HEK293 (cell line): ENCODE measurements at regions not wholly inside any gene's neighbourhood (a gene's known extent, or its start where the extent isn't known, plus 50 kb on each side); places are given as distances from the start of the nearest gene placed in this dataset.

Experiments
- CTCF ChIP-seq: fragments of 450-650 bp; formaldehyde crosslinking; IDR thresholded peaks from 2 replicates; pipeline ENCODE4 v1.5.1; 2016; ENCODE audit warnings: missing biosample characterization, missing genetic modification characterization
- HOXA7 ChIP-seq: sonication (generic); formaldehyde crosslinking; IDR thresholded peaks from 2 replicates; pipeline ENCODE4 v1.8.1; 2022; ENCODE audit warnings: missing genetic modification reagents, borderline replicate concordance
- REST ChIP-seq: fragments of 450-650 bp; formaldehyde crosslinking; IDR thresholded peaks from 2 replicates; pipeline ENCODE4 v1.5.1; 2016; ENCODE audit warnings: missing biosample characterization, missing genetic modification characterization
- ZNF24 ChIP-seq: fragments of 450-650 bp; formaldehyde crosslinking; IDR thresholded peaks from 2 replicates; pipeline ENCODE4 v1.5.1; 2016; ENCODE audit warnings: missing biosample characterization, missing genetic modification characterization
- ZNF274 ChIP-seq, 2 experiments: fragments of 200-500 bp in 1 of 2; fragments of 450-650 bp in 1 of 2; sonication (Bioruptor generic) in 1 of 2; formaldehyde crosslinking in 1 of 2; IDR thresholded peaks; 2 replicates each; pipeline versions ENCODE4 v1.5.1 to v1.6.1; 2014 to 2016; ENCODE audit warnings: borderline replicate concordance in 1 of 2, inconsistent platforms in 1 of 2, low read length in 1 of 2, missing biosample characterization in 1 of 2, missing genetic modification characterization in 1 of 2
- ZNF350 ChIP-seq: fragments of 450-650 bp; formaldehyde crosslinking; IDR thresholded peaks from 2 replicates; pipeline ENCODE4 v1.5.0; 2017; ENCODE audit warnings: missing biosample characterization, mild to moderate bottlenecking, missing genetic modification characterization
- ZNF548 ChIP-seq: fragments of 450-650 bp; formaldehyde crosslinking; IDR thresholded peaks from 2 replicates; pipeline ENCODE4 v1.5.1; 2016; ENCODE audit warnings: missing biosample characterization, missing genetic modification characterization
- ZNF777 ChIP-seq: fragments of 450-650 bp; formaldehyde crosslinking; IDR thresholded peaks from 2 replicates; pipeline ENCODE4 v1.5.1; 2017; ENCODE audit warnings: missing biosample characterization, missing genetic modification characterization, borderline replicate concordance
- TF ChIP-seq, protein P1 (sequence below): fragments of 450-650 bp; formaldehyde crosslinking; IDR thresholded peaks from 2 replicates; pipeline ENCODE4 v1.5.1; 2016; ENCODE audit warnings: missing biosample characterization, missing genetic modification characterization, borderline replicate concordance

DNA sequence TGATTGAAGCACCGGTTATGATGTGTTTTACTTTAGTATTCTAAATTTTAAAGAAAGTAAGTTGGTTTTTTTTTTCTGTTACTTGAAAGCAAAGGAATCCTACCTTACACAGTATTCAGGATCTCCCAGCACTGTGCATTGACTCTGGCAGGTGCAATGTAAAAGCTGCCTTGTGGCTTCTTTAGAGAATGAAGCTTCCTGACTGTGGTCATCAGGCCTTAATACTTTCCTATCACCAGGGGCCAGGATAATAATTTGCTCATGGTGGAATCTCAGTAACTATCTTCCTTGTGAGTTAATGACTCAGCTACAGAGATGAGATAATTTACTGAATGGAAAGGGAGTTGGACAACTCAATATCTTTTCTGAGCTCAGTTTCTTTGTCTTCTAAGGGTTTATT lies 435.5 kb upstream of the ZNF608 start:
- TF ChIP-seq CTCF (tag by site-specific recombination) (no peak), ZNF350 (tag by site-specific recombination) (no peak), REST (tag by site-specific recombination) (no peak), ZNF274 (IDR thresholded peaks at IDR 0.05; ENCODE audit: low read length) (no peak), ZNF274 (tag by site-specific recombination; IDR thresholded peaks at IDR 0.05; ENCODE audit: borderline replicate concordance) (no peak), ZNF24 (tag by site-specific recombination) (no peak), ZNF548 (tag by site-specific recombination) (no peak), ZNF777 (no peak), HOXA7 (no peak)
- TF ChIP-seq, protein P1, sequence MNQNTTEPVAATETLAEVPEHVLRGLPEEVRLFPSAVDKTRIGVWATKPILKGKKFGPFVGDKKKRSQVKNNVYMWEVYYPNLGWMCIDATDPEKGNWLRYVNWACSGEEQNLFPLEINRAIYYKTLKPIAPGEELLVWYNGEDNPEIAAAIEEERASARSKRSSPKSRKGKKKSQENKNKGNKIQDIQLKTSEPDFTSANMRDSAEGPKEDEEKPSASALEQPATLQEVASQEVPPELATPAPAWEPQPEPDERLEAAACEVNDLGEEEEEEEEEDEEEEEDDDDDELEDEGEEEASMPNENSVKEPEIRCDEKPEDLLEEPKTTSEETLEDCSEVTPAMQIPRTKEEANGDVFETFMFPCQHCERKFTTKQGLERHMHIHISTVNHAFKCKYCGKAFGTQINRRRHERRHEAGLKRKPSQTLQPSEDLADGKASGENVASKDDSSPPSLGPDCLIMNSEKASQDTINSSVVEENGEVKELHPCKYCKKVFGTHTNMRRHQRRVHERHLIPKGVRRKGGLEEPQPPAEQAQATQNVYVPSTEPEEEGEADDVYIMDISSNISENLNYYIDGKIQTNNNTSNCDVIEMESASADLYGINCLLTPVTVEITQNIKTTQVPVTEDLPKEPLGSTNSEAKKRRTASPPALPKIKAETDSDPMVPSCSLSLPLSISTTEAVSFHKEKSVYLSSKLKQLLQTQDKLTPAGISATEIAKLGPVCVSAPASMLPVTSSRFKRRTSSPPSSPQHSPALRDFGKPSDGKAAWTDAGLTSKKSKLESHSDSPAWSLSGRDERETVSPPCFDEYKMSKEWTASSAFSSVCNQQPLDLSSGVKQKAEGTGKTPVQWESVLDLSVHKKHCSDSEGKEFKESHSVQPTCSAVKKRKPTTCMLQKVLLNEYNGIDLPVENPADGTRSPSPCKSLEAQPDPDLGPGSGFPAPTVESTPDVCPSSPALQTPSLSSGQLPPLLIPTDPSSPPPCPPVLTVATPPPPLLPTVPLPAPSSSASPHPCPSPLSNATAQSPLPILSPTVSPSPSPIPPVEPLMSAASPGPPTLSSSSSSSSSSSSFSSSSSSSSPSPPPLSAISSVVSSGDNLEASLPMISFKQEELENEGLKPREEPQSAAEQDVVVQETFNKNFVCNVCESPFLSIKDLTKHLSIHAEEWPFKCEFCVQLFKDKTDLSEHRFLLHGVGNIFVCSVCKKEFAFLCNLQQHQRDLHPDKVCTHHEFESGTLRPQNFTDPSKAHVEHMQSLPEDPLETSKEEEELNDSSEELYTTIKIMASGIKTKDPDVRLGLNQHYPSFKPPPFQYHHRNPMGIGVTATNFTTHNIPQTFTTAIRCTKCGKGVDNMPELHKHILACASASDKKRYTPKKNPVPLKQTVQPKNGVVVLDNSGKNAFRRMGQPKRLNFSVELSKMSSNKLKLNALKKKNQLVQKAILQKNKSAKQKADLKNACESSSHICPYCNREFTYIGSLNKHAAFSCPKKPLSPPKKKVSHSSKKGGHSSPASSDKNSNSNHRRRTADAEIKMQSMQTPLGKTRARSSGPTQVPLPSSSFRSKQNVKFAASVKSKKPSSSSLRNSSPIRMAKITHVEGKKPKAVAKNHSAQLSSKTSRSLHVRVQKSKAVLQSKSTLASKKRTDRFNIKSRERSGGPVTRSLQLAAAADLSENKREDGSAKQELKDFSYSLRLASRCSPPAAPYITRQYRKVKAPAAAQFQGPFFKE (tag by site-specific recombination): no peak
